Esophagus squamous epithelium (tissue), 4 donors: ENCODE measurements at regions not wholly inside any gene's neighbourhood (a gene's known extent, or its start where the extent isn't known, plus 50 kb on each side); places are given as distances from the start of the nearest gene placed in this dataset.
"Not testable (repeated sequence)": the region's sequence is repeated elsewhere in the genome, so short reads cannot be mapped to it uniquely, and the experiment has no call there.

Experiments used
- POLR2A ChIP-seq, 4 donors: fragments of 450-650 bp; IDR thresholded peaks; one replicate each; pipeline ENCODE4 v1.6.1; 2017; ENCODE audit warnings: antibody characterized with exemption in 4 of 4, mild to moderate bottlenecking in 4 of 4, moderate library complexity in 3 of 4
- TF ChIP-seq, protein P1 (sequence below), 6 experiments: fragments of 450-650 bp in 4 of 6; fragments of 200-600 bp in 2 of 6; sonication (generic) in 2 of 6; IDR thresholded peaks; one replicate each; pipeline ENCODE4 v1.5.1; 2016 to 2019; ENCODE audit warnings: antibody characterized with exemption in 6 of 6, mild to moderate bottlenecking in 4 of 6, moderate library complexity in 4 of 6

- TF ChIP-seq, protein P1, sequence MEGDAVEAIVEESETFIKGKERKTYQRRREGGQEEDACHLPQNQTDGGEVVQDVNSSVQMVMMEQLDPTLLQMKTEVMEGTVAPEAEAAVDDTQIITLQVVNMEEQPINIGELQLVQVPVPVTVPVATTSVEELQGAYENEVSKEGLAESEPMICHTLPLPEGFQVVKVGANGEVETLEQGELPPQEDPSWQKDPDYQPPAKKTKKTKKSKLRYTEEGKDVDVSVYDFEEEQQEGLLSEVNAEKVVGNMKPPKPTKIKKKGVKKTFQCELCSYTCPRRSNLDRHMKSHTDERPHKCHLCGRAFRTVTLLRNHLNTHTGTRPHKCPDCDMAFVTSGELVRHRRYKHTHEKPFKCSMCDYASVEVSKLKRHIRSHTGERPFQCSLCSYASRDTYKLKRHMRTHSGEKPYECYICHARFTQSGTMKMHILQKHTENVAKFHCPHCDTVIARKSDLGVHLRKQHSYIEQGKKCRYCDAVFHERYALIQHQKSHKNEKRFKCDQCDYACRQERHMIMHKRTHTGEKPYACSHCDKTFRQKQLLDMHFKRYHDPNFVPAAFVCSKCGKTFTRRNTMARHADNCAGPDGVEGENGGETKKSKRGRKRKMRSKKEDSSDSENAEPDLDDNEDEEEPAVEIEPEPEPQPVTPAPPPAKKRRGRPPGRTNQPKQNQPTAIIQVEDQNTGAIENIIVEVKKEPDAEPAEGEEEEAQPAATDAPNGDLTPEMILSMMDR (IDR thresholded peaks at IDR 0.05): not testable (repeated sequence)
- TF ChIP-seq POLR2A (IDR thresholded peaks at IDR 0.05): not testable (repeated sequence)
Measured at GRCh38 chr13:76268307-76268706, 617.9 kb downstream of the KCTD12 start.
